Gastrocnemius medialis (tissue), 4 donors: ENCODE measurements at regions not wholly inside any gene's neighbourhood (a gene's known extent, or its start where the extent isn't known, plus 50 kb on each side); places are given as distances from the start of the nearest gene placed in this dataset.
"Not testable (repeated sequence)": the region's sequence is repeated elsewhere in the genome, so short reads cannot be mapped to it uniquely, and the experiment has no call there.

ENCODE experiments used
- ATAC-seq, 2 donors: fragments of 150-250 bp; one replicate each; pipeline ENCODE4 v1.9.1; 2016
- DNase-seq, 2 donors: peaks; one replicate each; pipeline ENCODE4 v3.0.0-alpha.2; 2019
- H3K27ac ChIP-seq, 4 donors: fragments of 200-600 bp; sonication (generic); 1 replicate in 1 of 4; 2 replicates in 3 of 4; pipeline ENCODE4 v1.5.1; 2016 to 2018; ENCODE audit warnings: mild to moderate bottlenecking in 2 of 4, moderate library complexity in 1 of 4
- H3K27me3 ChIP-seq, 3 donors: fragments of 200-600 bp; sonication (generic) in 2 of 3; 1 replicate in 1 of 3; 2 replicates in 2 of 3; pipeline versions ENCODE4 v1.5.1 to v1.6.0; 2016 to 2019; ENCODE audit warnings: mild to moderate bottlenecking in 1 of 3, moderate library complexity in 1 of 3
- H3K36me3 ChIP-seq, 2 donors: fragments of 200-600 bp; sonication (generic) in 1 of 2; one replicate each; pipeline ENCODE4 v1.5.1; 2017 to 2018
- H3K4me1 ChIP-seq, 2 donors: fragments of 200-600 bp; sonication (generic) in 1 of 2; one replicate each; pipeline ENCODE4 v1.5.1; 2016 to 2017; ENCODE audit warnings: mild to moderate bottlenecking in 2 of 2
- H3K4me3 ChIP-seq, 4 donors: fragments of 200-600 bp; sonication (generic) in 3 of 4; 1 replicate in 1 of 4; 2 replicates in 3 of 4; pipeline ENCODE4 v1.5.1; 2016 to 2019; ENCODE audit warnings: mild to moderate bottlenecking in 2 of 4
- H3K9me3 ChIP-seq, 3 donors: fragments of 200-600 bp; sonication (generic) in 2 of 3; 1 replicate in 1 of 3; 2 replicates in 2 of 3; pipeline ENCODE4 v1.5.1; 2016 to 2019
- CTCF ChIP-seq, 5 experiments: fragments of 450-650 bp in 3 of 5; fragments of 200-600 bp in 2 of 5; sonication (generic) in 2 of 5; IDR thresholded peaks in 4 of 5; conservative IDR thresholded peaks in 1 of 5; 1 replicate in 4 of 5; 2 replicates in 1 of 5; pipeline ENCODE4 v1.5.1; 2016 to 2019; ENCODE audit warnings: antibody characterized with exemption in 5 of 5, mild to moderate bottlenecking in 3 of 5, moderate library complexity in 3 of 5
- POLR2A ChIP-seq, 2 donors: fragments of 450-650 bp; IDR thresholded peaks; one replicate each; pipeline ENCODE4 v1.6.1; 2017; ENCODE audit warnings: antibody characterized with exemption in 2 of 2, mild to moderate bottlenecking in 2 of 2, moderate library complexity in 2 of 2
- in situ Hi-C, 4 donors: fragments of 200-750 bp; cut with MboI; loops; one replicate each; pipeline versions ENCODE4 v1.15.0 to v1.8.0; 2017; ENCODE audit warnings: low sequenced_read_pairs in 4 of 4
- intact Hi-C: fragments of 100-400 bp; cut with DNase I; formaldehyde crosslinking; loops from one replicate; pipeline ENCODE4 v1.15.1; 2023; ENCODE audit warnings: low total_unique reads

GRCh38 chr5:82723168-82723567 lies 354.0 kb downstream of the TMEM167A start:
- no peak for TF ChIP-seq CTCF (IDR thresholded peaks at IDR 0.05 in 4 of 5, conservative IDR thresholded peaks at IDR 0.05 in 1 of 5)
- in situ Hi-C loops, result no loop called here
- intact Hi-C loops, result no loop called here
- Histone ChIP-seq H3K27ac (no peak overlapping the region), H3K4me1 (no peaks in the 10 kb centered on the region), H3K4me3 (no peak overlapping the region), H3K36me3 (no peaks in the 10 kb centered on the region), H3K9me3 (no peaks in the 10 kb centered on the region), H3K27me3 (no peaks in the 10 kb centered on the region)
- no peak for DNase-seq
- ATAC-seq, result no peak

DNA sequence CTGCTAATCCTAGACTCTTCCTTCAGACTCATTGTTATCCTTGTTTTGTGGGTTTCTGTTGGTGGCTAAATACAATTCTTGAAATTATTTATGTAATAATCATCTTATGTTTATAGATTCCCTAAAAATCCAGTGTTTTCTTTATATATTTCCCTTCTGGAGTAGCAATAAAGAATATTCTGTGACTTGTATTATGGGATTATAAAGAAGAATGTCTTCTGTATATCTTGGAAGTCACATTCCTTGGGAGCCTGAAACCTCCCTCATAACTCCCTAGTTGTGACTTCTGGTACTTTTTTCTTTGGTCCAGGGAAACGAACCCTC lies 356.1 kb downstream of the TMEM167A start:
- in situ Hi-C loops, result no loop called here
- no peak for ATAC-seq

DNA sequence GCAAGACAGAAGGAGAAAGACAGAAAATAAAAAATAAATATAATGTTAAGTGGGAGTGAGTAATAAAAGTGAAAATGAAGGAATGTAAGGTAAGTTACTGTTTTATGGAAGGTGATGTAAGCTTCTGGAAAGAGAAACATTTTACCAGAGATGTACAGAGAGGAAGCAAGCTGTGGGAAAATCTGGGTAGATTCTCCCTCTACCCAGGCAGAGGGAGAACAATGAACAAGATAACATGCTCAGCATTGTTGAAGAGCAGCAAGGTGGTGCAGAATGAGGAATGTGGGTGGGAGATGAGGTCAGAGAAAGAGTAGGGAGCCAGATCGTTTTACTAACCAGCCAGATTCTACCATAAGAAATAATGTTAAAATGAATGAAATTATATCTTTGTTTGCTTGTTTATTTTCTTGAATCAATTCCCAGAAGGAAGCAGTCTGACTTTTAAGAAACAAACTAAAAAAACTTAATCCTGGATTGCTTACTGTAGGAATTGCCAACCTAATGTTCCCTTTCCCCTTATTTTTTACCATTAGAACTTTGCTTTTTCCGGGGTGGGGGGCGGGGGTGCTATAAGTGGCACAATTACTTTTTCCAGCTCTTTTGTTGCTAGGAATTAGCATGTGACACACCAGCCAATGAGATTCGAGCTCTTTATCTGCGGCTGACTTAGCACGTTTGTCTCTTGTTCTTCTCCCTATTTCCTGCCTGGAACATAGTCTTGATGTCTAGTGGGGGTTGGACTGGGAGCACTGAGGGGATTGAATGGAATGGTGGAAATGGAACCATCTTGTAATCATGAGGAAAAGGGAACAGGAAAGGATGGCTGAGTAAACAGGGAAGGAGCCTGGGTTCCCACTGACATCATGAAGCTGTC lies 356.7 kb downstream of the TMEM167A start:
- Histone ChIP-seq H3K36me3 (no peaks in the 10 kb centered on the region), H3K27ac (no peak overlapping the region), H3K27me3 (no peaks in the 10 kb centered on the region), H3K9me3 (no peaks in the 10 kb centered on the region), H3K4me1 (no peaks in the 10 kb centered on the region), H3K4me3 (no peak overlapping the region)
- DNase-seq, result no peak
- in situ Hi-C loops (no loop called here), intact Hi-C loops (no loop called here)
- ATAC-seq, result no peak
- TF ChIP-seq CTCF (IDR thresholded peaks at IDR 0.05 in 4 of 5, conservative IDR thresholded peaks at IDR 0.05 in 1 of 5) (no peak), POLR2A (IDR thresholded peaks at IDR 0.05) (no peak)

More for the DNA sequence above, 356.1 kb downstream of the TMEM167A start:
- Histone ChIP-seq H3K27me3 (no peaks in the 10 kb centered on the region), H3K4me3 (no peak overlapping the region), H3K27ac (no peak overlapping the region), H3K9me3 (no peaks in the 10 kb centered on the region), H3K36me3 (no peaks in the 10 kb centered on the region), H3K4me1 (no peaks in the 10 kb centered on the region)
- intact Hi-C loops, result no loop called here
- no peak for DNase-seq
- TF ChIP-seq POLR2A (IDR thresholded peaks at IDR 0.05) (no peak), CTCF (IDR thresholded peaks at IDR 0.05 in 4 of 5, conservative IDR thresholded peaks at IDR 0.05 in 1 of 5) (no peak)

DNA sequence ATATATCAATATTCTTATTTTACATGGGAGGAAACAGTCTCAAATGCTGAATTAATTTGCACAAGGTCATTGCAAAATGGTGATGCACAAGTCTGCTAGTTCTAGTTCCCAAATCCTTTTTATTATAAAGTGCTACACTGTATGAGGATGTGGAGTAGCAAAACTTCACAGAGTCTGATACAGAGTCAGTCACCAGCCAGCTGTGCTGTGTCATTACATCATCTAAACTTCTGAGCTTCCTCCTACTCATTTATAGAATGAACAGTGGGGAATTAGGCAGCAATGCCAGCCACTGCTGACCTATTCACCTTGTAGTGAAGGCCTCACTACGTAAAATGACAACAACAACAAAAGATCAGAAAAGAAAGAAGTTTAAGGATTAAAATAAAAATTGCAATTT lies 357.8 kb downstream of the TMEM167A start:
- intact Hi-C loops (no loop called here), in situ Hi-C loops (no loop called here)
- no peak for ATAC-seq
- Histone ChIP-seq H3K36me3 (no peaks in the 10 kb centered on the region), H3K27ac (no peak overlapping the region), H3K27me3 (no peaks in the 10 kb centered on the region), H3K4me3 (no peak overlapping the region), H3K9me3 (no peaks in the 10 kb centered on the region), H3K4me1 (no peaks in the 10 kb centered on the region)
- TF ChIP-seq CTCF (IDR thresholded peaks at IDR 0.05 in 4 of 5, conservative IDR thresholded peaks at IDR 0.05 in 1 of 5) (no peak), POLR2A (IDR thresholded peaks at IDR 0.05) (no peak)
- no peak for DNase-seq

- ATAC-seq (no peak), DNase-seq (no peak)
- H3K4me1 ChIP-seq, result no peaks in the 10 kb centered on the region
- H3K4me3 ChIP-seq, result no peak overlapping the region
- TF ChIP-seq POLR2A (IDR thresholded peaks at IDR 0.05), result no peak
- TF ChIP-seq CTCF (IDR thresholded peaks at IDR 0.05 in 4 of 5, conservative IDR thresholded peaks at IDR 0.05 in 1 of 5), result no peak
- in situ Hi-C loops, result no loop called here
- intact Hi-C loops, result no loop called here
- H3K27ac ChIP-seq, result no peak overlapping the region
- H3K9me3 ChIP-seq, result no peaks in the 10 kb centered on the region
- H3K27me3 ChIP-seq, result no peaks in the 10 kb centered on the region
- H3K36me3 ChIP-seq, result no peaks in the 10 kb centered on the region
Measured at GRCh38 chr5:82717738-82718137, 359.5 kb downstream of the TMEM167A start.

DNA sequence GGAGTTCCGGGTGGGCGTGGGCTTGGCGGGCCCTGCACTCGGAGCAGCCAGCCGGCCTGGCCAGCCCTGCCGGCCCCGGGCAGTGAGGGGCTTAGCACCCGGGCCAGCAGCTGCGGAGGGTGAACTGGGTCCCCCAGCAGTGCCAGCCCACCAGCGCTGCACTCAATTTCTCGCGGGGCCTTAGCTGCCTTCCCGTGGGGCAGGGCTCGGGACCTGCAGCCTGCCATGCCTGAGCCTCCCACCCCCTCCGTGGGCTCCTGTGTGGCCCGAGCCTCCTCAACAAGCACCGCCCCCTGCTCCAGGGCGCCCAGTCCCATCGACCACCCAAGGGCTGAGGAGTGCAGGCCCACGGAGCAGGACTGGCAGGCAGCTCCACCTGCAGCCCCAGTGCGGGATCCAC lies 362.5 kb downstream of the TMEM167A start:
- intact Hi-C loops, ATAC-seq, in situ Hi-C loops, H3K36me3 ChIP-seq, DNase-seq, H3K4me3 ChIP-seq, H3K9me3 ChIP-seq, H3K27me3 ChIP-seq, H3K27ac ChIP-seq, H3K4me1 ChIP-seq: not testable (repeated sequence)
